ENCODE measurements at regions not wholly inside any gene's neighbourhood (a gene's known extent, or its start where the extent isn't known, plus 50 kb on each side); places are given as distances from the start of the nearest gene placed in this dataset.

DNA sequence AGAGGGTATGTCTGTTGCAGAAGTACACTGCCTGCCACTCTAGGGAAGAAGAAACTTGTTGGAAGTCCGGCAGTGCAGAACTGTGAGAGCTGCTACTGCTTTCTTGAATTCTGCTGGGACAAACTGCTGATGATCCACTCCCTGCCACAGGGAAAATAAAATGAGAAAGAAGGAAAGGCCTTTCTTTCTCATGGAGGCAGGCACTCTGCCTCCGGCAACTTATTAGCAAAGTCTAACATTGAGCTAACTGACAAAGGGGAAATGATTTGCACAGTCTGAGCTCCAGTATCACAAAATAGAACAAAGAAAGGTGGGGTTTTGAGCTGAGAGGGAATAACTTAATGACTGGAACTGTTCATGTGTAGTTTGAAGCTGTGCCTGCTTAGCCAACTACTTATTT, 134.6 kb downstream of the AASDHPPT start:
- H3K79me2 ChIP-seq (ENCODE audit: insufficient read depth, low read length), result no peaks in the 10 kb centered on the region
- no peak for TF ChIP-seq EZH2 (IDR thresholded peaks at IDR 0.05; ENCODE audit: borderline replicate concordance, low read length)
- TF ChIP-seq, protein P1, sequence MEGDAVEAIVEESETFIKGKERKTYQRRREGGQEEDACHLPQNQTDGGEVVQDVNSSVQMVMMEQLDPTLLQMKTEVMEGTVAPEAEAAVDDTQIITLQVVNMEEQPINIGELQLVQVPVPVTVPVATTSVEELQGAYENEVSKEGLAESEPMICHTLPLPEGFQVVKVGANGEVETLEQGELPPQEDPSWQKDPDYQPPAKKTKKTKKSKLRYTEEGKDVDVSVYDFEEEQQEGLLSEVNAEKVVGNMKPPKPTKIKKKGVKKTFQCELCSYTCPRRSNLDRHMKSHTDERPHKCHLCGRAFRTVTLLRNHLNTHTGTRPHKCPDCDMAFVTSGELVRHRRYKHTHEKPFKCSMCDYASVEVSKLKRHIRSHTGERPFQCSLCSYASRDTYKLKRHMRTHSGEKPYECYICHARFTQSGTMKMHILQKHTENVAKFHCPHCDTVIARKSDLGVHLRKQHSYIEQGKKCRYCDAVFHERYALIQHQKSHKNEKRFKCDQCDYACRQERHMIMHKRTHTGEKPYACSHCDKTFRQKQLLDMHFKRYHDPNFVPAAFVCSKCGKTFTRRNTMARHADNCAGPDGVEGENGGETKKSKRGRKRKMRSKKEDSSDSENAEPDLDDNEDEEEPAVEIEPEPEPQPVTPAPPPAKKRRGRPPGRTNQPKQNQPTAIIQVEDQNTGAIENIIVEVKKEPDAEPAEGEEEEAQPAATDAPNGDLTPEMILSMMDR (IDR thresholded peaks at IDR 0.05; ENCODE audit: low read length), result no peak

DNA sequence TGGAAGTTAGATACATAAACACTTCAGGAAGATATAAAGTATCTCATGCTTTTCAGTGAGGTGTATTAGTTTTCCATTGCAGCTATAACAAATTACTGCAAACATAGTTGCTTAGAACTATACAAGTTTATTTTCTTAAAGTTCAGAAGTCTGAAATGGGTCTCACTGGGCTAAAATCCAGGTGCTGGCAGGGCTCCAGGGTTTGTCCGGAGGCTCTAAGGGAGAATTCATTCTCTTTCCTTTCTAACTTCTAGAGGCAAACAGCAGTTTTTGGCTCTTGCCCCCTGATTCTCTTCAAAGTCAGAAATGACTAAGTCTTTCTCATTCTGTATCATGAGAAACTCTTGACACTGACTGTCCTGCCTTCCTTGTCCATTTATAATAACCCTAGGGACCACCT, 138.8 kb downstream of the AASDHPPT start:
- no peak overlapping the region for H3K9ac ChIP-seq (ENCODE audit: low read length)
- no peaks in the 10 kb centered on the region for H3K36me3 ChIP-seq (ENCODE audit: insufficient read depth, low read length)
- no peaks in the 10 kb centered on the region for H3F3A ChIP-seq (ENCODE audit: insufficient read depth, low read length)
- no peaks in the 10 kb centered on the region for H3K9me2 ChIP-seq (ENCODE audit: low read depth, low read length)
- no peak overlapping the region for H2AFZ ChIP-seq (ENCODE audit: low read length)
- H3K4me3 ChIP-seq (ENCODE audit: low read depth, low read length, poor library complexity, severe bottlenecking), result no peak overlapping the region
- no peak overlapping the region for H3K4me2 ChIP-seq (ENCODE audit: low read length)
- H3K9me3 ChIP-seq (ENCODE audit: low read length), result no peaks in the 10 kb centered on the region
- no peak overlapping the region for H3K27ac ChIP-seq (ENCODE audit: low read depth, low read length, poor library complexity, severe bottlenecking)
- H3K79me2 ChIP-seq (ENCODE audit: insufficient read depth, low read length), result no peaks in the 10 kb centered on the region
- H3K27me3 ChIP-seq (ENCODE audit: insufficient read depth, low read length), result no peaks in the 10 kb centered on the region
- TF ChIP-seq, protein P1 (IDR thresholded peaks at IDR 0.05; ENCODE audit: low read length), result no peak
- TF ChIP-seq EZH2 (IDR thresholded peaks at IDR 0.05; ENCODE audit: borderline replicate concordance, low read length), result no peak
- H4K20me1 ChIP-seq (ENCODE audit: insufficient read depth, low read length), result no peaks in the 10 kb centered on the region
- H3K4me1 ChIP-seq (ENCODE audit: insufficient read depth, low read length, severe bottlenecking), result no peaks in the 10 kb centered on the region

More for the DNA sequence above, 134.6 kb downstream of the AASDHPPT start:
- H3K36me3 ChIP-seq (ENCODE audit: insufficient read depth, low read length), result no peaks in the 10 kb centered on the region
- H4K20me1 ChIP-seq (ENCODE audit: insufficient read depth, low read length), result no peaks in the 10 kb centered on the region
- H3K9ac ChIP-seq (ENCODE audit: low read length), result no peak overlapping the region
- no peak overlapping the region for H3K4me2 ChIP-seq (ENCODE audit: low read length)
- no peaks in the 10 kb centered on the region for H3K9me3 ChIP-seq (ENCODE audit: low read length)
- H3K4me1 ChIP-seq (ENCODE audit: insufficient read depth, low read length, severe bottlenecking), result no peaks in the 10 kb centered on the region
- H2AFZ ChIP-seq (ENCODE audit: low read length), result no peak overlapping the region
- no peaks in the 10 kb centered on the region for H3K27me3 ChIP-seq (ENCODE audit: insufficient read depth, low read length)
- H3K4me3 ChIP-seq (ENCODE audit: low read depth, low read length, poor library complexity, severe bottlenecking), result no peak overlapping the region
- H3K9me2 ChIP-seq (ENCODE audit: low read depth, low read length), result no peaks in the 10 kb centered on the region
- H3K27ac ChIP-seq (ENCODE audit: low read depth, low read length, poor library complexity, severe bottlenecking), result no peak overlapping the region
- H3F3A ChIP-seq (ENCODE audit: insufficient read depth, low read length), result no peaks in the 10 kb centered on the region

DNA sequence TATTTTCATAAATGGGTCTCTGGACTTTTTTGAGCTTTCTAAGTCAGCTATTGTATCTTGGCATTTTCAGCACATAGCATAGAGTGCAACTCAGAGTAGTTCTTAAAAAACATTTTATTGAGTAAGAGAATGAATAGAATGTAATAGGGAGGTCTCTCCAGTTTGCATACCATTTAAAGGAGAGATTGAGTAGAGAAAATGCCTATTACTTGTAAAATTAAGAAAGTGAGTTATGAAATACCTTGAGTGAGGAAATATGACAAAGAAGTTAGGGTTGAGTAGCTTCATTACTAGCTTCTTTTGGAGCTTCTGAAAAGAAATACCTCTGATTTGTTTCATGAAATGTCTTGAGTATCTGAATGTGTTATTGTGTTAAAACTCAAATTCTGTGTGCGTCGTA, 140.0 kb downstream of the AASDHPPT start:
- H3K9ac ChIP-seq (ENCODE audit: low read length), result no peak overlapping the region
- no peaks in the 10 kb centered on the region for H4K20me1 ChIP-seq (ENCODE audit: insufficient read depth, low read length)
- no peaks in the 10 kb centered on the region for H3K79me2 ChIP-seq (ENCODE audit: insufficient read depth, low read length)
- H3K4me1 ChIP-seq (ENCODE audit: insufficient read depth, low read length, severe bottlenecking), result no peaks in the 10 kb centered on the region
- H3K9me2 ChIP-seq (ENCODE audit: low read depth, low read length), result no peaks in the 10 kb centered on the region
- H3K4me3 ChIP-seq (ENCODE audit: low read depth, low read length, poor library complexity, severe bottlenecking), result no peak overlapping the region
- H3K27me3 ChIP-seq (ENCODE audit: insufficient read depth, low read length), result no peaks in the 10 kb centered on the region
- no peak overlapping the region for H2AFZ ChIP-seq (ENCODE audit: low read length)
- no peak overlapping the region for H3K4me2 ChIP-seq (ENCODE audit: low read length)
- H3K36me3 ChIP-seq (ENCODE audit: insufficient read depth, low read length), result no peaks in the 10 kb centered on the region
- H3K27ac ChIP-seq (ENCODE audit: low read depth, low read length, poor library complexity, severe bottlenecking), result no peak overlapping the region
- H3K9me3 ChIP-seq (ENCODE audit: low read length), result no peaks in the 10 kb centered on the region
- no peaks in the 10 kb centered on the region for H3F3A ChIP-seq (ENCODE audit: insufficient read depth, low read length)
- no peak for TF ChIP-seq EZH2 (IDR thresholded peaks at IDR 0.05; ENCODE audit: borderline replicate concordance, low read length)
- TF ChIP-seq, protein P1 (IDR thresholded peaks at IDR 0.05; ENCODE audit: low read length), result no peak
